ENCODE measurements at regions not wholly inside any gene's neighbourhood (a gene's known extent, or its start where the extent isn't known, plus 50 kb on each side); places are given as distances from the start of the nearest gene placed in this dataset.
"Not testable (repeated sequence)": the region's sequence is repeated elsewhere in the genome, so short reads cannot be mapped to it uniquely, and the experiment has no call there.

DNA sequence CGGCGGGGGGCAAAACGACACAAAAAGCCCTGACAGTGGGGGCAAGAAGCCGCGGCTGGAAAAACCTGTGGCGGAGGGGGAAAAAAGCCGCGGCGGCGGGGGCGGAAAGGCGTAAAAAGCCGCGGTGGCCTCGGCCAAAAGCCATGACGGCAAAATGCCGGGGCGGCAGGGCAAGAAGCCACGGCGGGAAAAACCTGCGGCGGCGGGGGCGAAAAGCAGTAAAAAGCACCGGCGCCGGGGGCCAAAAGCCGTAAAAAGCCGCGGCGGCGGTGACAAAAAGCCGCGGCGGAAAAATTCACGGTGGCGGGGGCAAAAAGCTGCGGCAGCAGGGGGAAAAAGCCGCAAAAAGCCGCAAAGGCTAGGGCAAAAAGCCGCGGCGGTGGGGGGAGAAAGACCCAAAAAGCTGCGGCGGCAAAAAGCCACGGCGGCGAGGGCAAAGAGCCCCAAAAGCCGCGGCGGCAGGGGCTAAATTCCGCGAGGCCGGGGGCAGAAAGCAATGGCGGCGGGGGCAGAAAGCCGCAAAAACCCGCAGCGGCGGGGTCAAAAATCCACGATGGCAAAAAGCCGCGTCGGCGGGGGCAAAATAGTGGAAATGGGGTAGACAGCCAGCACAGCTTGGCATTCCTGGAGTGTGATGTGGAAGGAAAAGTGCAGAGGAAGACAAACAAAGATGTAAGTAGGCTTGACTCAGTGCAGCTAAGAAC lies 167.5 kb upstream of the TP53TG3D start:
- not testable (repeated sequence) for TF ChIP-seq YY1 (IDR thresholded peaks at IDR 0.05); TAF1 (conservative IDR thresholded peaks at IDR 0.05); EGR1 (IDR thresholded peaks at IDR 0.05; ENCODE audit: low read depth in 2 of 2); RAD21 (IDR thresholded peaks at IDR 0.05); SP1 (IDR thresholded peaks at IDR 0.05); HNF4G (IDR thresholded peaks at IDR 0.05); JUND (IDR thresholded peaks at IDR 0.05); FOXA2 (IDR thresholded peaks at IDR 0.05)
- TF ChIP-seq, protein P1, sequence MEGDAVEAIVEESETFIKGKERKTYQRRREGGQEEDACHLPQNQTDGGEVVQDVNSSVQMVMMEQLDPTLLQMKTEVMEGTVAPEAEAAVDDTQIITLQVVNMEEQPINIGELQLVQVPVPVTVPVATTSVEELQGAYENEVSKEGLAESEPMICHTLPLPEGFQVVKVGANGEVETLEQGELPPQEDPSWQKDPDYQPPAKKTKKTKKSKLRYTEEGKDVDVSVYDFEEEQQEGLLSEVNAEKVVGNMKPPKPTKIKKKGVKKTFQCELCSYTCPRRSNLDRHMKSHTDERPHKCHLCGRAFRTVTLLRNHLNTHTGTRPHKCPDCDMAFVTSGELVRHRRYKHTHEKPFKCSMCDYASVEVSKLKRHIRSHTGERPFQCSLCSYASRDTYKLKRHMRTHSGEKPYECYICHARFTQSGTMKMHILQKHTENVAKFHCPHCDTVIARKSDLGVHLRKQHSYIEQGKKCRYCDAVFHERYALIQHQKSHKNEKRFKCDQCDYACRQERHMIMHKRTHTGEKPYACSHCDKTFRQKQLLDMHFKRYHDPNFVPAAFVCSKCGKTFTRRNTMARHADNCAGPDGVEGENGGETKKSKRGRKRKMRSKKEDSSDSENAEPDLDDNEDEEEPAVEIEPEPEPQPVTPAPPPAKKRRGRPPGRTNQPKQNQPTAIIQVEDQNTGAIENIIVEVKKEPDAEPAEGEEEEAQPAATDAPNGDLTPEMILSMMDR (IDR thresholded peaks at IDR 0.05; ENCODE audit: low read depth, low read length, missing input control): not testable (repeated sequence)
- TF ChIP-seq, protein P2, sequence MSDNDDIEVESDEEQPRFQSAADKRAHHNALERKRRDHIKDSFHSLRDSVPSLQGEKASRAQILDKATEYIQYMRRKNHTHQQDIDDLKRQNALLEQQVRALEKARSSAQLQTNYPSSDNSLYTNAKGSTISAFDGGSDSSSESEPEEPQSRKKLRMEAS (IDR thresholded peaks at IDR 0.05): not testable (repeated sequence)
- TF ChIP-seq, protein P3, sequence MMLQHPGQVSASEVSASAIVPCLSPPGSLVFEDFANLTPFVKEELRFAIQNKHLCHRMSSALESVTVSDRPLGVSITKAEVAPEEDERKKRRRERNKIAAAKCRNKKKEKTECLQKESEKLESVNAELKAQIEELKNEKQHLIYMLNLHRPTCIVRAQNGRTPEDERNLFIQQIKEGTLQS (IDR thresholded peaks at IDR 0.05): not testable (repeated sequence)
- TF ChIP-seq, protein P4, sequence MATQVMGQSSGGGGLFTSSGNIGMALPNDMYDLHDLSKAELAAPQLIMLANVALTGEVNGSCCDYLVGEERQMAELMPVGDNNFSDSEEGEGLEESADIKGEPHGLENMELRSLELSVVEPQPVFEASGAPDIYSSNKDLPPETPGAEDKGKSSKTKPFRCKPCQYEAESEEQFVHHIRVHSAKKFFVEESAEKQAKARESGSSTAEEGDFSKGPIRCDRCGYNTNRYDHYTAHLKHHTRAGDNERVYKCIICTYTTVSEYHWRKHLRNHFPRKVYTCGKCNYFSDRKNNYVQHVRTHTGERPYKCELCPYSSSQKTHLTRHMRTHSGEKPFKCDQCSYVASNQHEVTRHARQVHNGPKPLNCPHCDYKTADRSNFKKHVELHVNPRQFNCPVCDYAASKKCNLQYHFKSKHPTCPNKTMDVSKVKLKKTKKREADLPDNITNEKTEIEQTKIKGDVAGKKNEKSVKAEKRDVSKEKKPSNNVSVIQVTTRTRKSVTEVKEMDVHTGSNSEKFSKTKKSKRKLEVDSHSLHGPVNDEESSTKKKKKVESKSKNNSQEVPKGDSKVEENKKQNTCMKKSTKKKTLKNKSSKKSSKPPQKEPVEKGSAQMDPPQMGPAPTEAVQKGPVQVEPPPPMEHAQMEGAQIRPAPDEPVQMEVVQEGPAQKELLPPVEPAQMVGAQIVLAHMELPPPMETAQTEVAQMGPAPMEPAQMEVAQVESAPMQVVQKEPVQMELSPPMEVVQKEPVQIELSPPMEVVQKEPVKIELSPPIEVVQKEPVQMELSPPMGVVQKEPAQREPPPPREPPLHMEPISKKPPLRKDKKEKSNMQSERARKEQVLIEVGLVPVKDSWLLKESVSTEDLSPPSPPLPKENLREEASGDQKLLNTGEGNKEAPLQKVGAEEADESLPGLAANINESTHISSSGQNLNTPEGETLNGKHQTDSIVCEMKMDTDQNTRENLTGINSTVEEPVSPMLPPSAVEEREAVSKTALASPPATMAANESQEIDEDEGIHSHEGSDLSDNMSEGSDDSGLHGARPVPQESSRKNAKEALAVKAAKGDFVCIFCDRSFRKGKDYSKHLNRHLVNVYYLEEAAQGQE (IDR thresholded peaks at IDR 0.05): not testable (repeated sequence)

Measured in liver (tissue), 3 donors.